GM21526 (cell line): ENCODE measurements at regions not wholly inside any gene's neighbourhood (a gene's known extent, or its start where the extent isn't known, plus 50 kb on each side); places are given as distances from the start of the nearest gene placed in this dataset.
"Not testable (repeated sequence)": the region's sequence is repeated elsewhere in the genome, so short reads cannot be mapped to it uniquely, and the experiment has no call there.

ENCODE experiments used
- ATAC-seq: cut with Tn5 transposase; IDR thresholded peaks from one replicate; pipeline ENCODE4 v1.9.1; 2021; ENCODE audit warnings: moderate library complexity; ENCODE audit not compliant: unreplicated experiment, low FRiP score

DNA sequence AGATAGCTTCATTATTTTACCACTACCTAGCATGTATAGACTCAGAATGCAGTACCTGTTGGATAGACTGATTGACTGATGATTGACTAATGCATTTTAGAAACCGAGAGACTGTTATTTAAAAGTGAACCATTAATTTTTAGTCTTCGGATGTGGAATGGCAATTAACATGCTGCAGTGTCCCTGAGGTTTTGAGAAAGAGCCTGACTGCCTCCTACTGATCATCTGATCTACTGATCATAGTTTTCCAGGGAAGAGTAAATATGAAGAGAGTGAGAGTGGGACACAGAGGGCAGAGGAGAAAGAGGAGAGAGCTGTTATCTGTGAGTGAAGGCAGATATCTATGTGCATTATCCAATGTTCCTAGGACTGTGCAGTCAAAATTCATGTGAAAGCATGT is 764.7 kb downstream of the TRIML1 start:
- no peak for ATAC-seq

DNA sequence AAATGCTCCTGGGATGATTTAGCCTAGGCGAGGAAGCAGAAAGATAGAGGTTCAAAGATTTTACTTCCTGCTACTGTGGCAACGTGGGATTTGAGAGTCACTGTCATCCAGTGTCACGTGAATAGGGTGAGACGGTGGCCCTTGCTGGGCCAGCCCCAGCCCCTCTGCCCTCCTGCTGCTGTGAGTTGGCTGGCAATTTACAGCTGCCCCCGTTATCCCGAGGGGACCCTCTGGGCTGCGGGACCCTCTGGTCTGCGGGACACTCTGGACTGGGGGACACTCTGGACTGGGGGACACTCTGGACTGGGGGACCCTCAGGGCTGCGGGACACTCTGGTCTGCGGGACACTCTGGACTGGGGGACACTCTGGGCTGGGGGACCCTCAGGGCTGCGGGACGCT is 765.4 kb downstream of the TRIML1 start:
- ATAC-seq: no peak

- no peak for ATAC-seq
Measured at GRCh38 chr4:188905248-188905647, 766.0 kb downstream of the TRIML1 start.

- no peak for ATAC-seq
Measured at GRCh38 chr4:188911199-188911598, 772.0 kb downstream of the TRIML1 start.

GRCh38 chr4:188911707-188912106 is 772.5 kb downstream of the TRIML1 start:
- no peak for ATAC-seq

- no peak for ATAC-seq
Measured at GRCh38 chr4:188915175-188915574, 775.9 kb downstream of the TRIML1 start.

GRCh38 chr4:188918787-188919186 is 779.5 kb downstream of the TRIML1 start:
- no peak for ATAC-seq

GRCh38 chr4:188930822-188931221 is 791.6 kb downstream of the TRIML1 start:
- ATAC-seq: no peak

DNA sequence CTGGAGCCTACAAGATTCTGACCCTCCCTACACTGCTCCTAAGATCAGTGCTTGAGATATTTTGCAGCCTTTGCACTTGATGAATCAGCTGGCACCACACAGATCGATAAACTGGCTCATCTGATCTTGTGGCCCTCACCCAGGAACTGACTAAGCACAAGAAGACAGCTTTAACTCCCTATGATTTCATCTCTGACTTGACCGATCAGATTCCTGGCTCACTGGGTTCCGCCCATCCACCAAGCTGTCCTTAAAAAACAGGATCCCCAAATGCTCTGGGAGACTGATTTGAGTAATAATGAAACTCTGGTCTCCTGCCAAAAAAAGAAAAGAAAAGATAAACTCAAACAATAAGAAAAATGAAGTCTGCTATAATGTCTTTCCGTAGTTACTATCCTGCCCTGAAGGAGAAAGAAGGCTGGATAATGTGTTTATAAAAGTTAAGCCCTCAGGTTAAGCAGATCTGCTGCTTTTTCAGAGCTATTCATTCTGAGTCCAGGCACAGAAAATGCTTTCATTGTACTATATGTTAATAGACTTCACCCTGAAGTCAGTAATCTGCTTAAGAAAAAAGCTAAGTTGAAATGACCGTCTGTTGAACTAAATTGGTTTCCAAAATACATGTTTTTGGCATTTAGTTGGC is 795.2 kb downstream of the TRIML1 start:
- no peak for ATAC-seq

DNA sequence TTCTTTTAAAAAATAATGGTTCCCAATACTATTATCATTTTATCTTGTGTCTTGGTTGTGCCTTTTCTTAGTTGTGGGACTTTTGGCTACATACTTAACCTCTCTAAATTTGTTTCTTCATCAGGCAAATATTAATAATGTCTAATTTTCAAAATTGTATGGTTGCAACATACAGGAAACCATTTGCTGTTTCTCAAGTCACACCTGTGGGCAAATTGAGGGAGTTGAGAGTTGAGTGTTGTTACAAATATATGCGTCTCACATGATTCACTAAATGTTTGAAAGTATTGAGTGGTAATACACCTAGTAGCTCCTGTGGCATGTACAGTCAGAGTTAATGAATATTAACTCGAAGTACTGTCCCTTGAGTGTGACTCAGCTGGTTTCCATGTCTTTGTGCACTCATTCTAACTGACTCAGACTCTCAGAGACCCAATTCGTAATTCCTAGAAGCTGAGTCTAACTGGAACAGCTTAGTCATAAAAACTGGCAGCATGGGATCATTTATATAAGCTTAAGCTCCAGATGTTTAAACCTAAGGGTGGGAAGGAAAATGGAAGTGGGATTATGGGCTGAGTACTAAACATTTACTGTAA is 802.4 kb downstream of the TRIML1 start:
- no peak for ATAC-seq

- ATAC-seq: no peak
Measured at GRCh38 chr4:188942606-188943005, 803.4 kb downstream of the TRIML1 start.

DNA sequence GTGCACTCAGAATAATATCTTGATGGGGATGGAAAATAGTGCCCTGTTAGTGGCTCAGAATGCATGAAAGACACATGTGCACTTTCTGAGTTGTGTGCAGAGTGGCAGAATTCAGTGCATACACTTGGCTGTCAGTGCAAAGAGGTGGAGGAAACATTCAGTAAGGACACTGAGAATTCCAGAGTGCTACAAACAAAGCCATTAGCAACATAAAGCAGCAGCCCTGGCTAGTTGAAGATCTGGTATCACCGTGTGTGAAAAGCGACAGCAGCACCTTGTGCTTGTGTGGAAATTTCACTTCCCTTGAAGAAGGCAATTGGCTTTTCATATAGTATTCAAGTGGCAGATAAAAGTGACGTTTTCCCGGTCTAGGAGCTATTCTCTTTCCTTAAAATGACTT is 810.4 kb downstream of the TRIML1 start:
- no peak for ATAC-seq

DNA sequence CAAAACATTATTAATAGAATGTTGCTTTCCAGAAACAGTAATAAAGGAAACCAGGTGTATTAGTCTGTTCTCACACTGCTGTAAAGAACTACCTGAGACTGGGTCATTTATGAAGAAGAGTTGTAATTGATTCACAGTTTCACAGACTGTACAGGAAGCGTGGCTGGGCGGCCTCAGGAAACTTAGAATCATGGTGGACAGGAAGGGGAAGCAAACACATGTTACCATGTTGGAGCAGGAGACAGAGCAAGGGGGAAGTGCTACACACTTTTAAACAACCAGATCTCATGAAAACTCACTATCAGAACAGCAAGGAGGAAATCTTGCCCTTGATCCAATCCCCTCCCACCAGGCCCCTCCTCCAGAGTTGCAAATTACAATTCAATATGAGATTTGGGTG is 815.8 kb downstream of the TRIML1 start:
- no peak for ATAC-seq

DNA sequence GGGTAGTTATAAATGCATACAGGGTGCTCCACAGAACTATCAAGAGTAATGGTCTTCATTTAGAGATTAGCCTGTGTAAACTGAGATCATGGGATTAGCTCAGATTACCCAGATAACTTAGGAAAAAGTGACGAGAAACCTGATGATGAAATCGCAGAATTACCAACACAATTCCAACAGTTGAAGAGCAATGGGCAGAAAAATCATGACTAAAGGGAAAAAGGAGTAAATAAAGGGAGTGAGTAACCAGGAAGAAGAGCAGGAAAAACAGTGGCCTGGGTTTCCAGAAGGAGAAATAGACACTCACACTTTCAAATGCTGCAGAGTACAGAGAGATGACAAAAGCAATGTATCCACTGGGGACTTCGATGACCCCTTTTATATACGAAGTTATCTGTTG is 817.3 kb downstream of the TRIML1 start:
- ATAC-seq: no peak

DNA sequence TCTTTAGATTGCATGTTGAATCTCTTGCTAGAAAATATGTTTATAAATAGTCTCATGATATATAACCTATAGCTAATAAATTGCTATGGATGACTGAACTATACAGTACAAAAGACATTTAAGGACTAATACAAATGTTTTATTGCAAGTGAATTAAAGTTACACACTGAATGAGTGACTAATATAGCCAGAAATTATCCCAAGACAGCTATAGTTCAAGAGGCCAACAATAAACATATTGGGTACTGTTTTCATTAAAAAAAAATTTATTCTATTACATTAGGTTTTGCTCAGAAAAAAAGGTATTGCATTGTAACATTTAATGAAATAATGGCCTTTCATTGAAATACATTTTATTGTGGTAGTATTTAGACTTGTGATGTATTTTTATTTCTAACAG is 819.1 kb downstream of the TRIML1 start:
- no peak for ATAC-seq

GRCh38 chr4:188959424-188959823 is 820.2 kb downstream of the TRIML1 start:
- no peak for ATAC-seq

GRCh38 chr4:188960411-188961093 is 821.3 kb downstream of the TRIML1 start:
- no peak for ATAC-seq

DNA sequence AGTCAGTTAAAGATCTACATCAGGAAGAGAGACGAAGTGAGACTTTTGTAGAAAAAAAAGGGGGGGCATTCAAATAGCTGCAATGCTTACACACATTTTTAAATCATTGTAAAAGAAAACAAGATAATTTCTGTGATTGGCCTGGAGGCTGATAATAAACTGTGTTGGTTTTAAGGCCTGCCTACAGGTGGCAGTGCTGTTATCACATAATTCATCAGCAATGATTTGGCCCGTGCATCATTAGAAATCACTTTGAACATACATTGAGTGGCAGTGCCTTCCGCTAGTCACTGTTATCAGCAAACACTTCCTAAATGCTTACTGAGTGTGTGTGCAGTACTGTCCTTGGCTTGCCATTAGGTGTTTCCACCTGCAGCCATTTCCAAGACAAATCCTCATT is 831.9 kb downstream of the TRIML1 start:
- no peak for ATAC-seq

DNA sequence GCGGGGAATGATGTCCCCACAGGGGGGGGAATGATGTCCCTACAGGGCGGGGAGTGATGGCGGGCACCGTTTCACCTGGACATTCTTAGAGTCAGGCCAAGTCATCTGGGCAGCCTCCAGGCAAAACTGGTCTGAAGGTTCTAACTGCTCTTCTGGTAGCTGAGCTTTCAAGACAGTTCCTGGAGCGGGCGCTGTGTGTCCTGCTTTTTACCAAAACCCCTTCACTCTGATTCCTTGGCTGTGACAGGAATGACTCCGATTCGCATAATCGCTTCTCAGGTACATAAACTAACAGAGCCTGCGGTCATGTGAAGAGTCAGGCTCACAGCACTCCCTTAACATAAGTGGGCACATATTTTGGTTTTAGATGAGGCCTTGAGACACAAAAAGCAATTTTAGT is 836.0 kb downstream of the TRIML1 start:
- no peak for ATAC-seq

- no peak for ATAC-seq
Measured at GRCh38 chr4:188976644-188977115, 837.4 kb downstream of the TRIML1 start.

DNA sequence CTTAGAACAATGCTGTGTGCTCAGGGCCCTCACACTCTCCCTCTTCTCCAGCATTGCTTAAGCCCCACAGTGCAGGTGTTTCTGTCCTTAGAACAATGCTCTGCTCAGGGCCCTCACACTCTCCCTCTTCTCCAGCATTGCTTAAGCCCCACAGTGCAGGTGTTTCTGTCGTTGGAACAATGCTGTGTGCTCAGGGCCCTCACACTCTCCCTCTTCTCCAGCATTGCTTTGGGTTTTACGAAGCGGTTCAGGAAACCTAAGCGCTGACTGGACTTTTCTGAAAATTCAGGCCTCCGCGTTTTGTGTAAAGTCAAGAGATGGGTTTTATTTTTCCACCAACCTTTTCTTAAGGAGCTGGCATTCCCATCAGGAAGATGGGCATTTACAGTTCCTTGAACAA is 838.0 kb downstream of the TRIML1 start:
- ATAC-seq: not testable (repeated sequence)

- ATAC-seq: no peak
Measured at GRCh38 chr4:188984518-188984917, 845.3 kb downstream of the TRIML1 start.
